ENCODE measurements at regions not wholly inside any gene's neighbourhood (a gene's known extent, or its start where the extent isn't known, plus 50 kb on each side); places are given as distances from the start of the nearest gene placed in this dataset.
A peak's percentile ranks its signal among the peaks of the same experiment; 100 is the strongest.

GRCh38 chr2:171225302-171225980 is 64.7 kb upstream of the TLK1 start:
- peak; percentile 94 for DNase-seq (ENCODE audit: low spot score)

- DNase-seq (ENCODE audit: low spot score), result no peak
Measured at GRCh38 chr2:171217330-171217729, 56.6 kb upstream of the TLK1 start.

GRCh38 chr2:171216631-171217030 is 55.9 kb upstream of the TLK1 start:
- DNase-seq (ENCODE audit: low spot score), result no peak

GRCh38 chr2:171214093-171214492 is 53.4 kb upstream of the TLK1 start:
- no peak for DNase-seq (ENCODE audit: low spot score)

- no peak for DNase-seq (ENCODE audit: low spot score)
Measured at GRCh38 chr2:171210864-171211431, 50.3 kb upstream of the TLK1 start.
